A549 (cell line): ENCODE measurements at regions not wholly inside any gene's neighbourhood (a gene's known extent, or its start where the extent isn't known, plus 50 kb on each side); places are given as distances from the start of the nearest gene placed in this dataset.

Source experiments
- ATAC-seq, 2 experiments: fragments of 200-7000 bp in 1 of 2; fragments of >200 bp in 1 of 2; cut with Nextera tagmentation in 1 of 2; cut with Tn5 transposase in 1 of 2; 3 replicates each; pipeline versions ENCODE4 v1.8.0 to v1.9.1; 2018 to 2020; ENCODE audit warnings: mild to moderate bottlenecking in 1 of 2, moderate library complexity in 1 of 2
- CTCF ChIA-PET: fragments of 300-600 bp; sonication (Branson Sonifier 250); formaldehyde crosslinking; extraction: SDS; loops from one replicate; lab custom pipeline; 2021; ENCODE audit warnings: antibody characterized with exemption, inconsistent platforms; lab: Yijun Ruan, JAX
- POLR2A ChIA-PET: fragments of 350-600 bp; formaldehyde crosslinking; extraction: SDS; loops from one replicate; lab custom pipeline; 2021; ENCODE audit warnings: antibody characterized with exemption, inconsistent platforms; lab: Yijun Ruan, JAX
- DNase-seq, 2 experiments: peaks; one replicate each; pipeline versions ENCODE4 v3.0.0 to v3.0.0-alpha.2; 2011 to 2016; ENCODE audit warnings: low read depth in 1 of 2, low spot score in 1 of 2
- FAIRE-seq: peaks from 2 replicates; lab custom pipeline; 2011; peaks lifted over from hg19 to GRCh38; lab: Jason Lieb, UNC
- H3K27ac ChIP-seq, 2 experiments: fragments of >200 bp; sonication (Bioruptor Twin); formaldehyde crosslinking; 3 replicates each; pipeline ENCODE4 v1.5.1; 2016 to 2017
- H3K4me1 ChIP-seq: fragments of >200 bp; sonication (Bioruptor Twin); formaldehyde crosslinking; 3 replicates; pipeline ENCODE4 v1.6.1; 2016
- H3K4me2 ChIP-seq: fragments of >200 bp; sonication (Bioruptor Twin); formaldehyde crosslinking; 3 replicates; pipeline ENCODE4 v1.6.1; 2016
- H3K4me3 ChIP-seq: fragments of >200 bp; sonication (Bioruptor Twin); formaldehyde crosslinking; 3 replicates; pipeline ENCODE4 v1.5.1; 2016
- H3K9me3 ChIP-seq: fragments of >200 bp; sonication (Bioruptor Twin); formaldehyde crosslinking; 3 replicates; pipeline ENCODE4 v1.6.1; 2016
- BCL3 ChIP-seq: fragments of >200 bp; sonication (Bioruptor Twin); formaldehyde crosslinking; IDR thresholded peaks from 3 replicates; pipeline ENCODE4 v1.6.1; 2016
- BHLHE40 ChIP-seq: IDR thresholded peaks from 2 replicates; pipeline ENCODE4 v1.6.1; 2012; ENCODE audit warnings: low read depth, low read length, inconsistent platforms
- CEBPB ChIP-seq, 2 experiments: fragments of >200 bp in 1 of 2; sonication (Bioruptor Twin) in 1 of 2; formaldehyde crosslinking in 1 of 2; IDR thresholded peaks; 2 replicates each; pipeline ENCODE4 v1.6.1; 2012 to 2016
- CHD2 ChIP-seq: fragments of 150-350 bp; IDR thresholded peaks from 2 replicates; pipeline ENCODE4 v1.6.1; 2014; ENCODE audit warnings: low read length; ENCODE audit not compliant: partially characterized antibody
- CTCF ChIP-seq: fragments of >200 bp; sonication (Bioruptor Twin); formaldehyde crosslinking; IDR thresholded peaks from 3 replicates; pipeline ENCODE4 v1.5.1; 2016
- HES2 ChIP-seq: fragments of >200 bp; sonication (Bioruptor Twin); formaldehyde crosslinking; IDR thresholded peaks from 2 replicates; pipeline ENCODE4 v1.6.1; 2016
- HOXB13 ChIP-seq: fragments of 250-450 bp; sonication (Bioruptor Pico); IDR thresholded peaks from 2 replicates; pipeline ENCODE4 v1.5.0; 2020; ENCODE audit warnings: low read depth, mild to moderate bottlenecking, moderate library complexity
- HOXB5 ChIP-seq: fragments of 250-450 bp; sonication (Bioruptor Pico); IDR thresholded peaks from 2 replicates; pipeline ENCODE4 v1.5.0; 2020; ENCODE audit warnings: mild to moderate bottlenecking, moderate library complexity
- JUN ChIP-seq, 2 experiments: fragments of >200 bp; sonication (Bioruptor Twin); formaldehyde crosslinking; IDR thresholded peaks; 2 replicates in 1 of 2; 3 replicates in 1 of 2; pipeline ENCODE4 v1.6.1; 2016 to 2017
- POLR2A ChIP-seq: IDR thresholded peaks from 2 replicates; pipeline ENCODE4 v1.6.1; 2012; ENCODE audit warnings: mild to moderate bottlenecking, low read length
- POLR2AphosphoS2 ChIP-seq: conservative IDR thresholded peaks from 2 replicates; pipeline ENCODE4 v1.6.1; 2012; ENCODE audit warnings: low read length, improper control_type of control experiment, inconsistent platforms
- REST ChIP-seq: fragments of 200-600 bp; sonication (generic); IDR thresholded peaks from 2 replicates; pipeline ENCODE4 v1.6.1; 2016; ENCODE audit warnings: antibody characterized with exemption, mild to moderate bottlenecking, moderate library complexity
- ZNF302 ChIP-seq: fragments of 250-450 bp; sonication (Bioruptor Pico); IDR thresholded peaks from 2 replicates; pipeline ENCODE4 v1.9.0; 2021; ENCODE audit warnings: inconsistent platforms, mild to moderate bottlenecking, moderate library complexity
- WGBS: methylation state at CpG from one replicate; pipeline ENCODE4 v1.1.6; 2017; ENCODE audit errors: missing lambda C conversion rate; 5-methylcytosine and 5-hydroxymethylcytosine counted together

GRCh38 chr21:27060190-27060589 is 93.3 kb upstream of the ADAMTS5 start (continued):
- no peak for TF ChIP-seq REST
- TF ChIP-seq HOXB13 (CRISPR knock-in tag) = no peak
- no peak for TF ChIP-seq BCL3

- Histone ChIP-seq H3K27ac (no peak overlapping the region), H3K4me2 (no peak overlapping the region), H3K4me1 (no peaks in the 10 kb centered on the region), H3K4me3 (no peak overlapping the region), H3K9me3 (no peaks in the 10 kb centered on the region)
- ATAC-seq (no peak), FAIRE-seq (no peak), DNase-seq (no peak)
- 0% methylated on average over 2 of the region's 2 CpGs for WGBS
- TF ChIP-seq HES2 = no peak
- POLR2A ChIA-PET = no interaction called here
- CTCF ChIA-PET = no interaction called here
Observed at GRCh38 chr21:27058673-27059605, 92.1 kb upstream of the ADAMTS5 start.

- no peak overlapping the region for H3K27ac ChIP-seq
- WGBS = 0% methylated on average over 1 of the region's 1 CpG
- POLR2A ChIA-PET = no interaction called here
- FAIRE-seq = no peak
- no peak for DNase-seq
- no peak overlapping the region for H3K4me3 ChIP-seq
- ATAC-seq = no peak
- TF ChIP-seq JUN (IDR thresholded peaks at IDR 0.05) = no peak
- no peak for TF ChIP-seq CEBPB (IDR thresholded peaks at IDR 0.05)
- no peak for TF ChIP-seq HOXB5
- no peak for TF ChIP-seq POLR2A
- TF ChIP-seq CHD2 = no peak
- TF ChIP-seq CTCF = no peak
- no peak for TF ChIP-seq ZNF302 (CRISPR knock-in tag)
- no peak for TF ChIP-seq POLR2AphosphoS2
- TF ChIP-seq BHLHE40 = no peak
- H3K9me3 ChIP-seq = no peaks in the 10 kb centered on the region
- CTCF ChIA-PET = no interaction called here
- H3K4me2 ChIP-seq = no peak overlapping the region
- no peaks in the 10 kb centered on the region for H3K4me1 ChIP-seq
Observed at GRCh38 chr21:27057997-27058396, 91.1 kb upstream of the ADAMTS5 start.
